Activated naive CD8-positive, alpha-beta T cell treated with anti-CD3 and anti-CD28 coated beads, Interleukin-2, amount 50 U/mL, for 24 hours (primary cell): ENCODE measurements at regions not wholly inside any gene's neighbourhood (a gene's known extent, or its start where the extent isn't known, plus 50 kb on each side); places are given as distances from the start of the nearest gene placed in this dataset.
"Not testable (repeated sequence)": the region's sequence is repeated elsewhere in the genome, so short reads cannot be mapped to it uniquely, and the experiment has no call there.

ENCODE experiments used
- ATAC-seq: fragments of 150-1000 bp; cut with Tn5 transposase; one replicate; pipeline ENCODE4 v1.10.0; 2021
- DNase-seq: peaks from one replicate; pipeline ENCODE4 v3.0.0; 2021
- H3K27ac Mint-ChIP-seq: one replicate; pipeline ENCODE4 v1.8.0; 2021; ENCODE audit warnings: mild to moderate bottlenecking, mixed read lengths
- H3K27me3 Mint-ChIP-seq: one replicate; pipeline ENCODE4 v1.8.0; 2021; ENCODE audit warnings: mixed read lengths
- H3K36me3 Mint-ChIP-seq: one replicate; pipeline ENCODE4 v1.8.0; 2021; ENCODE audit warnings: low read depth, mixed read lengths
- H3K4me1 Mint-ChIP-seq: one replicate; pipeline ENCODE4 v1.8.0; 2021; ENCODE audit warnings: mixed read lengths
- H3K4me3 Mint-ChIP-seq: one replicate; pipeline ENCODE4 v1.8.0; 2021; ENCODE audit warnings: mild to moderate bottlenecking, moderate library complexity, mixed read lengths
- H3K9me3 Mint-ChIP-seq: one replicate; pipeline ENCODE4 v1.8.0; 2021; ENCODE audit warnings: mixed read lengths

DNA sequence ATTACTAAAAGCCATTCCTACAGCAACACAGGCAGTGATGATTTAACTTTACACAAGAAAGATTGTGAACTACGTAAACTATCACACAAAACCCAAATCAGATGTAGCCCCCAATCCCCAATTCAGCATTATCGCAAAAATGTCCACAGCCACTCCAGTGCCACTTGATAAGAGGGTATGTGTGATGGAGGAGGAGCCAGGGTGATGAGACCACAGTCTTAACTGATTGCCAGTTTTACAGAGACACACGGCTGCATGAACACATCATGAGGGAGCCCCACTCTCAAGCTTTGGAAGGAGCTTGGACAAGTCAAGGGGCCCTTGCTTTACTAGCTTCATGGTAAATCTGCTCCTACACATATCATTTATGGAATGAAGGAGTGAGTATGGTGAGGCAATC is 116.0 kb downstream of the FAM161A start:
- Mint-ChIP-seq H3K4me1 (no peaks in the 10 kb centered on the region), H3K9me3 (no peaks in the 10 kb centered on the region), H3K27me3 (no peaks in the 10 kb centered on the region), H3K36me3 (no peaks in the 10 kb centered on the region), H3K27ac (no peak overlapping the region), H3K4me3 (no peak overlapping the region)
- ATAC-seq (no peak), DNase-seq (no peak)

DNA sequence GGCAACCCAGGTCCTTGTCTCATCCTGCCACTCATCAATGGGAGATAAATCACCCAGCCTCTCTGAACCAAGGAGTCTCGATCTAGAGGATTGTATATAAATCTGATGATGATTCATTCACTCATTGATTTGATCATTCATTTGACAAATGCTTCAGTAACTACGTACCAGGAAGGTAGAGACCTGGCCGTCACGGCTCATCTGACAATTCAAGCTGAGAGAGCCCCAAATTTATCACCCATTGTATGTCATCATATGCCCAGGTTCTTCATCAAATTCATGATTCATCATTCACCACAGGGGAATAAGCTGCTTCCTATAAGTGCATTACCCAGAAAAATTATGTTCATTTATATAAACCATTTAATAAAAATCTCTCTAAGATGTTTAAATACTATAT is 116.9 kb downstream of the FAM161A start:
- Mint-ChIP-seq H3K36me3 (no peaks in the 10 kb centered on the region), H3K4me1 (no peaks in the 10 kb centered on the region), H3K9me3 (no peaks in the 10 kb centered on the region), H3K4me3 (no peak overlapping the region), H3K27me3 (no peaks in the 10 kb centered on the region), H3K27ac (no peak overlapping the region)
- DNase-seq = no peak
- ATAC-seq = no peak

DNA sequence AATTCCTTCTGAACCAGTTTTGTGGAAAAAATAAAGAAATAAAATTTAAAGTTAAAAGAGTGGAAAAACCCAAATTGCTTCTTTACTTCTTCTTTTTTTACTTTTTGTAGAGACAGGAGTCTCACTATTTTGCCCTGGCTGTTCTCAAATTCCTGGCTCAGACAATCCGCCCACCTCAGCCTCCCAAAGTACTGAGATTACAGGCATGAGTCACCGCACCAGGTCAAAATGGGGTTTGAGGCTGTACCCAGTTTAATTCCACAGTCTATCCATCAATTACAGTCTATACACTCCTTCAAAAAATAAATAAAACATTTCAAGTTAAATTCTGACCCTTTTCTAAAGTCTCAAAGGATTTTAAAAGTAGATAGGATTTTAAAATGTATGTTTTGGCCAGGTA is 120.3 kb downstream of the FAM161A start:
- Mint-ChIP-seq H3K9me3 (peaks cover 3% of the 10 kb centered on the region), H3K4me3 (no peak overlapping the region), H3K4me1 (no peaks in the 10 kb centered on the region), H3K27me3 (peaks cover 3% of the 10 kb centered on the region), H3K27ac (no peak overlapping the region), H3K36me3 (no peaks in the 10 kb centered on the region)
- DNase-seq (no peak), ATAC-seq (no peak)

DNA sequence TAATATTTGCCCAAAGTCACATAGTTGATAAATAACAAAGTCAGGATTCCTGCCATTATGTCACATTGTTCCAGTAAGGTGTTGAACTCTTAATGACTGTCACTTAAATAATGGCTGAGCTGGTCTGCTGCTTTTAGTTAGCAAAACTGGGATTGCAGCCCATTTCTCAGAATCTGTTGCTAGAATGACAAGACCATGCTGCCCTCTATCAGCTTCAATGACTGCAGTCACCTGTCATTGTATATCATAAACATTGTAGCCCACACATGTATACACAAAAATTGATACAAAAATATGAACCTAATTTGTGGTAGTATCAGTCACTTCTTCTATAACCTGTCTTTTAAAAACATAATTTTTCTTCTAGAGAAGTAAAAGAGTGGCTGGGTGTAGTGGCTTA is 121.1 kb downstream of the FAM161A start:
- peaks cover 3% of the 10 kb centered on the region for H3K4me1 Mint-ChIP-seq
- H3K9me3 Mint-ChIP-seq = peaks cover 5% of the 10 kb centered on the region
- no peaks in the 10 kb centered on the region for H3K36me3 Mint-ChIP-seq

DNA sequence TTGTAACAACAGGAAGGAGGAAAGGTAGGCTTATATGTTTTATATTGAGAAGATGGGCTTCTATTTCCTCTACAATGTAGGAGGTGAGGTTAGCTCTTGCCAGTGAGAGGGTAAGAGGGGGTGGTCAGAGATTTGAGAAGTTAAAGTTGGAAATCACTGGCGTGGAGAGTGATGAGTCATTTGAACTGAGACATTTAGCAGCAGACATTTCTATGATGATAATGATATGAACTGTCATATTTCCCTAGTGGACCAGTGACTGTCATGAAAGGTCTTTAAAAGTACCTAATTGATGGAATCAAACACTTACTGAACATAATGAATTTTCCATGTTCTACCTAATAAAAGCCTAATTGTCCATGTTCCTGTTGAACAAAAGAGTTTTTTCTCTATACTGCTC is 126.1 kb downstream of the FAM161A start:
- H3K27ac Mint-ChIP-seq = no peak overlapping the region
- H3K9me3 Mint-ChIP-seq = peaks cover 20% of the 10 kb centered on the region
- H3K36me3 Mint-ChIP-seq = peaks cover 4% of the 10 kb centered on the region
- peaks cover 10% of the 10 kb centered on the region for H3K27me3 Mint-ChIP-seq
- ATAC-seq (peak; percentile 71), DNase-seq (no peak)
- peaks cover 16% of the 10 kb centered on the region for H3K4me1 Mint-ChIP-seq
- no peak overlapping the region for H3K4me3 Mint-ChIP-seq

More for the DNA sequence above, 121.1 kb downstream of the FAM161A start:
- Mint-ChIP-seq H3K4me3 (no peak overlapping the region), H3K27ac (no peak overlapping the region), H3K27me3 (peaks cover 3% of the 10 kb centered on the region)
- no peak for ATAC-seq
- DNase-seq = no peak

DNA sequence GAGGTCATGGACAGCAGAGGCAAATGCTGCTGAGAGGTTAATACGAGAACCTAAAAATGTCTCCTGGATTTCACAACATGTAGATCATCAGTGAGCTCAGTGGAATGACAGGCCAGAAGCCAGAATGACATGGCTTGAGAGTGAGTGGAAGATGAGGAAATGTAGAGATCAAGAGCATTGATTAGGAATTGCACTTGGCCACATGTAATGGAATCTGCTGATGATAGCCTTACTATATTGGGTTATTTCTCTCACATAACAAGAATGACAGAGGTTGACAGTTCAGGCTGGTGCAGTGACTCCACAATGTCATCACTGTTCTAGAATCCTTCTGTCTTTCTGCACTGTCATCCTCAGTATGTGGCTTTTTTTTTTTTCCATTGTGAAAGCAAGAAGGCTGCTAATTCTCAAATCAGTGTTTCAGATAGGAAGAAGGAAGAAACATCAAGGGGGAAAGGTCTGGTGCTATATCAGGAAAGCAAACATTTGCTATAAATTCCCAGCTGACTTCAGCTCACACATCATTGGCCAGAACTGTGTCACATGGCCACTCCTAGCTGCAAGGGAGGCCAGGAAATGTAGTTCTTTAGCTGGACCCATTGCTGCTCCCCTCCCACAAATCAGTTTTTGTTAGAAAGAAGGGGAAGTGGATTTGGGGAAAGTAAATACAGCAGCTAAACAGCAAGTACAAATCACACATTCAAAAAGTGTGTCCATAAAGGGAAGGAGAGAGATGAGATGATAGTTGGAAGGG is 127.2 kb downstream of the FAM161A start:
- ATAC-seq = peak; percentile 20
- Mint-ChIP-seq H3K27ac (peak overlapping the region; percentile 15), H3K4me3 (no peak overlapping the region), H3K4me1 (peaks cover 16% of the 10 kb centered on the region), H3K36me3 (peaks cover 4% of the 10 kb centered on the region), H3K9me3 (peaks cover 20% of the 10 kb centered on the region), H3K27me3 (peaks cover 10% of the 10 kb centered on the region)
- no peak for DNase-seq

DNA sequence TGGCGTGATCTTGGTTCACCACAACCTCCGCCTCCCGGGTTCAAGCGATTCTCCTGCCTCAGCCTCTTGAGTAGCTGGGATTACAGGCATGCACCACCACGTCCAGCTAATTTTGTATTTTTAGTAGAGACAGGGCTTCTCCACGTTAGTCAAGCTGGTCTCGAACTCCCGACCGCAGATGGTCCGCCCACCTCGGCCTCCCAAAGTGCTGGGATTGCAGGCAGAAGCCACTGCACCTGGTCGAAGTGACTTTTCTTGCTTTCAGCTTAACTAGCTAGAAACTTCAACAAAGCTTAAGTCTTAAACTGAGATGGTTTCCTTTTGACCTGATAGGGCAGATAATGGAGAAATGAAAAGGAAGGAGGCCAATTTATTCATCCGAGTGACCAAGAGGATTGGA is 130.5 kb downstream of the FAM161A start:
- Mint-ChIP-seq H3K4me1 (peaks cover 16% of the 10 kb centered on the region), H3K27me3 (peaks cover 11% of the 10 kb centered on the region), H3K9me3 (peaks cover 14% of the 10 kb centered on the region)
- H3K4me3 Mint-ChIP-seq, H3K36me3 Mint-ChIP-seq, H3K27ac Mint-ChIP-seq, ATAC-seq, DNase-seq: not testable (repeated sequence)

DNA sequence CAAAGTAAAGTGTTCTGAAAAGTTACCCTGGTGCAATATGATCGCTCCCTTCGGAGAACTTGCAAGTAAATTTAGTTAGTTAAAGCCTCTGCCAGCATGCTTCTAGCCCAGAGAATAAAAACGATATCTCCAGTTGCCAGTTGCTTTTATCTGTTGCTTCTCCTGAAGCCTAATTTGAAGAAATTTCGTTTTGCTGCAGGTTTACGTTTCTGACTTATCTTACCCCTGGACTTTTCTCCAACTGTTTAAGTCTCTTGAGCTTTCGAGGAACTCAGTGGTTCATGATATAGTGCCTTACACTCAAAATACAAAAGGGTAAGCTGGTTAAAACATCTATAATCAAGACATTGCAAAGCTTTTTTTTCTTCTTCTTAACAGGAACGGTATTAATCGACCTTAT is 131.1 kb downstream of the FAM161A start:
- Mint-ChIP-seq H3K4me3 (no peak overlapping the region), H3K9me3 (peaks cover 14% of the 10 kb centered on the region), H3K27me3 (peaks cover 11% of the 10 kb centered on the region), H3K36me3 (peaks cover 4% of the 10 kb centered on the region), H3K27ac (no peak overlapping the region), H3K4me1 (peaks cover 13% of the 10 kb centered on the region)
- ATAC-seq (no peak), DNase-seq (no peak)

DNA sequence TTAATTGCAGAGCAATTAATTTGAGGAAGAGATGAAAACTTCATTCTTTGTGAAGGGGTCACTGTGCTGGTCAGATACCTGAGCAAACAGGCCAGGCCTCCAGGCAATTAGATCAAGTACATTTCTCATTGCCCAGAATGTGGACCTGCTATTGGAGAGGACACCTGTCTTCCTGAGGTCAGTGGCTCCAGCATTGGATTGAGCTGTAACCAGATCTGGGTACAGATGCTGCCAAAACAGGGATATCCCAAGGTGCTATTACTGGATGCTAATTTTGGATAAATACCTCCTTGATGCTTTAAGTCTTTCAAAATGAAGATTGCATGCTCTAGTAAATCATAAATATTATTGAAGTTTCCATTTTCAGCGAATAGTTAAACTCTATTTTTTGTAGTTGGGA is 131.5 kb downstream of the FAM161A start:
- Mint-ChIP-seq H3K27ac (no peak overlapping the region), H3K27me3 (peaks cover 11% of the 10 kb centered on the region), H3K36me3 (peaks cover 4% of the 10 kb centered on the region), H3K9me3 (peaks cover 14% of the 10 kb centered on the region), H3K4me1 (peaks cover 8% of the 10 kb centered on the region), H3K4me3 (no peak overlapping the region)
- DNase-seq (no peak), ATAC-seq (no peak)

DNA sequence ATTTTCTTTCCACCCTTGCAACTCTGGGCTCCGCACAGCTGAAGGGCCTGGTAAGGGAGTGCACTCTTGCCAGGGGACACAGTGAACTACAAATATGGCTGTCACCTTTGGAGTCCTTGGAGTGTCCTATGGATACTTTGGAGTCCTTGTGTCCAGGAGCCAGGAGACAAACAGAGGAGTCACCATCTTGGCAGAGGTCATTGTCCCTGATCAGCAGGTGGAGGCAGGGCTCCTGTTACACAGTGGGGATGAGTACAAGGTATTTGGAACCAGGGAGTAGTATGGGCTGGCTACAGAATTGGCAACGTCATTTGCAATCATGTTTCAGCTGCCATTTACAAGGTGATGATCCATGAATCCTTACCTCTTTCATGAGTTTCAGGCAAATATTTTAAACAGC is 132.5 kb downstream of the FAM161A start:
- ATAC-seq (no peak), DNase-seq (no peak)
- Mint-ChIP-seq H3K4me1 (peaks cover 2% of the 10 kb centered on the region), H3K9me3 (peaks cover 7% of the 10 kb centered on the region), H3K36me3 (no peaks in the 10 kb centered on the region), H3K27ac (no peak overlapping the region), H3K27me3 (peaks cover 9% of the 10 kb centered on the region), H3K4me3 (no peak overlapping the region)

DNA sequence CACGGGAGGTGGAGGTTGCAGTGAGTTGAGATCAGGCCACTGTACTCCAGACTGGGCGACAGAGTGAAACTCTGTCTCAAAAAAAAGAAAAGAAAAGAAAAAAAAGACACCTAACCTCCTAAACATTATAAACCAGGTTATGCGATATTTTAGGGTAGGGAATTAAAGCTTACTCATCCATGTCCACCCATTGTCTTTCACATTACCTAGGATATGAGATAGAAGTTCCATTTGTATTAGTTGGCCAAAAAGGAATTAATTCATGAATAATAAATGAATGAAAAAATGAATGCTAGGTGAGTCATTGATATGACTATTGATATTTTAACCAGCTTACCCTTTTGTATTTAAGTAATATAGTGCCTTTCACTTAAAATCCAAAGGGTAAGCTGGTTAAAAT is 132.9 kb downstream of the FAM161A start:
- Mint-ChIP-seq H3K27me3 (peaks cover 4% of the 10 kb centered on the region), H3K36me3 (no peaks in the 10 kb centered on the region), H3K27ac (no peak overlapping the region), H3K4me1 (no peaks in the 10 kb centered on the region), H3K4me3 (no peak overlapping the region), H3K9me3 (peaks cover 2% of the 10 kb centered on the region)
- DNase-seq (no peak), ATAC-seq (no peak)

DNA sequence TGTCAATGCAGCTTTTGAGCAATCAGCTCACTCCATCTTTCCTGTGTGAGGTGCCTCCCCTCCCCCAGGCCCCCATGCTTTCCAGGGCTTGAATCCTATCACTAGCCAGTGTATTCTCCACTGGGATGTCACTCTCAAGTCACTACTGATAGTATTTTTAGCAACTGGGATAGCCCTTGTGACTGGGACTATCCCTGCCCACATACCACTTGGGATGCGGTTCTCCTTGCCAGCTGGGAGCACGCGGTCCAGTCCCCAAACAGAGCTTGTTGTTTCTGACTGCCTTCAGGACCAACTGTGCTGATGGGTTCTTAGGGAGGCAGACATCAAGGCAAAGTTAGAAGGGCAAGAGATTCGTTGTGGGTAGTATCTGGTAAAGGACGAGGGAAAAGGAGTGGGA is 134.9 kb downstream of the FAM161A start:
- DNase-seq = no peak
- H3K27ac Mint-ChIP-seq = no peak overlapping the region

DNA sequence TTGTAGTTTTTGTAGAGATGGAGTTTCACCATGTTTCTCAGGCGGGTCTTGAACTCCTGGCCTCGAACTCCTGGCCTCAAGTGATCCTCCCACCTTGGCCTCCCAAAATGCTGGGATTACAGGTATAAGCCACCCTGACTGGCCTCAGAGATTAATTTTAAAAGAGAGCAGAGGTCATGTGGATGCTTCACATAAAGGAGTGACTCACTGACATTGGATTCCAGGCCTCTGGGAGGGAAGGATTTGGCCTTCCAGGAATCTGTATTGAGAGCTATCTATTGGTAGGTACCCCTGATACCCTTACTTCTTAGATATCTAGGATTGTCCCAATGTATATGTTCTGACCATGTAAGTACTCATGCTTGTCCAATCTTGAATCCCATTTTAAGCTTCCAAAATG is 138.4 kb downstream of the FAM161A start:
- Mint-ChIP-seq H3K4me1 (no peaks in the 10 kb centered on the region), H3K36me3 (no peaks in the 10 kb centered on the region), H3K4me3 (no peak overlapping the region), H3K27ac (no peak overlapping the region), H3K27me3 (peaks cover 4% of the 10 kb centered on the region), H3K9me3 (no peaks in the 10 kb centered on the region)
- no peak for DNase-seq
- ATAC-seq = no peak

More for the DNA sequence above, 134.9 kb downstream of the FAM161A start:
- peaks cover 4% of the 10 kb centered on the region for H3K27me3 Mint-ChIP-seq
- H3K4me1 Mint-ChIP-seq = no peaks in the 10 kb centered on the region
- H3K36me3 Mint-ChIP-seq = no peaks in the 10 kb centered on the region
- no peak overlapping the region for H3K4me3 Mint-ChIP-seq
- no peak for ATAC-seq
- no peaks in the 10 kb centered on the region for H3K9me3 Mint-ChIP-seq

DNA sequence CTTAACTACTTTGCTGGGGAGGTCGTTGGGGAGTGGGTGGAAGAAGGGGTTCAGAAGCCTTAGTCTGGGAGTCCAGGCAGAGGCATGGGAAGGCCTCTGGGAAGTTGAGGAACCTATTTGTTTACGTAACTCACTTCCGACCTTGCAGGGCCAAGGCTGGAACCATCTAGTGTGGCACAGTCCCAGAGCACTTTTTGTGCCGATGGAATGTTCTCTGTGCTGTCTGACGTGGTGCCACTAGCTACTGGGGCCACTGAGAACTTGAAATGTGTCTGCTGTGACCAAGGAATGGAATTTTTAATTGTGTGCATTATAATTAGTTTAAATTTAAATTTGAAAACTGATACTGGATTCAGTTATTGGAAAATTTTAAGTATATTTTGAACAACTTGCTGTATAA is 139.7 kb downstream of the FAM161A start:
- H3K27ac Mint-ChIP-seq = no peak overlapping the region
- no peak for ATAC-seq
- H3K36me3 Mint-ChIP-seq = no peaks in the 10 kb centered on the region
- H3K4me3 Mint-ChIP-seq = no peak overlapping the region
- H3K4me1 Mint-ChIP-seq = no peaks in the 10 kb centered on the region
- DNase-seq = no peak
- no peaks in the 10 kb centered on the region for H3K9me3 Mint-ChIP-seq
- H3K27me3 Mint-ChIP-seq = peaks cover under 1% of the 10 kb centered on the region

DNA sequence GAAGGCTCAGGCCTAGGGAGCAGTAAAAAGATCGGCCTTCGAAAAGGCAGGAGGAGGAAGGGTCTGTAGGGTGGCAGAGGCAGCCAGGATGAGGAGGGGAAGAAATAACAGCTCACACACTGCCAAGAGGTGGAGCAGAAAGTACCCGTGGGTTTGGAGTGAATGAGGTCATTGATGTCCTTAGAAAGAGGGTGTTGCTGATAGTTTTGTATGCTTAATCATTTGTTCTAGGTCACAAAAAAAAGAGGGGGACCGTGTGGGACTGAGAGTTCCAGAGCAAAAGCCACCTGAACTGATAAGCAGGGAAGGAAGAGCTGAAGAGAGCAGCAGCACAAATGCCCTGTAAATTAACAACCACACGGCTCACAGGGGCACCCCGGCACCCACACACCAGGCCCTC is 140.4 kb downstream of the FAM161A start:
- Mint-ChIP-seq H3K36me3 (no peaks in the 10 kb centered on the region), H3K4me3 (no peak overlapping the region), H3K27ac (no peak overlapping the region), H3K9me3 (no peaks in the 10 kb centered on the region), H3K4me1 (no peaks in the 10 kb centered on the region), H3K27me3 (no peaks in the 10 kb centered on the region)
- ATAC-seq = no peak
- DNase-seq = no peak

DNA sequence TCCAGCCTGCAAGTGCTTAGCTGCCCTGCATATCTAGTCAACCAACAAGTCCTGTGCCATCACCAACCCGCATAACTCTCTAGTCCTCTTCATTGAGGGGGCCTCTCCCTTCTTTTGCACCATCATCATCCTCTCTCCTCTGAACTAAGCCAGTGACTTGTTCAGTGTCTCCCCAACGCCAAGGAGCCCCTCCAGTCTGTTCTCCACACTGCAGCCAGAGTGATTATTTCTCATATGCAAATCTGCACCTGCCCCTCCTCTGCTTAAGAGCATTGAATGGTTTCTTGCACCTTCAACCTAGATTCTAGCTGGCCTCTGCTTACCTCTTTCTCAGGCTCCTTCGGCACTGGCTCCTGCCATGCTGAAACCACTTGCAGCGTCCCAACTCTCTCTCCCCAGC is 141.8 kb downstream of the FAM161A start:
- H3K27me3 Mint-ChIP-seq = no peaks in the 10 kb centered on the region
- no peak for DNase-seq
- no peak for ATAC-seq
- no peaks in the 10 kb centered on the region for H3K36me3 Mint-ChIP-seq
- no peak overlapping the region for H3K27ac Mint-ChIP-seq
- no peak overlapping the region for H3K4me3 Mint-ChIP-seq
- H3K9me3 Mint-ChIP-seq = no peaks in the 10 kb centered on the region
- H3K4me1 Mint-ChIP-seq = no peaks in the 10 kb centered on the region
